Activated CD8-positive, alpha-beta memory T cell treated with anti-CD3 and anti-CD28 coated beads for 48 hours (primary cell): ENCODE measurements at regions not wholly inside any gene's neighbourhood (a gene's known extent, or its start where the extent isn't known, plus 50 kb on each side); places are given as distances from the start of the nearest gene placed in this dataset.
A peak's percentile ranks its signal among the peaks of the same experiment; 100 is the strongest.

ENCODE experiments used
- DNase-seq, 3 experiments: peaks; one replicate each; pipeline ENCODE4 v3.0.0-alpha.2; 2020; ENCODE audit warnings: low read depth in 2 of 3, low spot score in 2 of 3

DNA sequence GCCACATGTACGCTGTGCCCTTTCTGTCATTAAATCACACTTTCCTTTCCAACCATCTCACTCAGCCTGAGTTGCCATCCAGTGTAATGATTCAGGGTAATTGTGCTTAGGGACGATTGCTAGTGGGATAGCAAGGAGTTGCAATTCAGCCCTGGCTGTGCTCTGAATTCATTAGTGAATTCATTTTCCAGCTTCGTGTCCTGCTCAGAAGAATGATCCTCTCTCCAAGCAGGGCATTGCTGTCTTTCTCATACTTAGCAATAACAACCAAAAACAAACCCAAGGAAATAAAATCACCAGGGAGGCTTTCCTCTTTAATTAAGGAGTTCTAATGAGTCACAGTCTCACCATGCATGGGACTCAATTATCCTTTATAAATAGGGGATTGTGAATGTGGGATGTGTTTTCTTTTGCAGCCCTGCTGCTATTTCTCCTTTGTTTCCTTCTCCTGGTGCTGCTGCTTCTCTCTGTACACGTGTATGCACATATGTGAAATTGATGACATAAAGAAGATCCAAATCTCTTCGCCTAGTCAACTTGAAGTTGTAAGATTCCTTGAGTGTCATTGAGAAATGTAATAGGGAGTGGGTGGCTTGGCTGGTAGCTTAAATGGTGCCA is 167.0 kb downstream of the TSEN15 start:
- no peak for DNase-seq

GRCh38 chr1:184219414-184219813 is 167.4 kb upstream of the C1orf21 start:
- no peak for DNase-seq

DNA sequence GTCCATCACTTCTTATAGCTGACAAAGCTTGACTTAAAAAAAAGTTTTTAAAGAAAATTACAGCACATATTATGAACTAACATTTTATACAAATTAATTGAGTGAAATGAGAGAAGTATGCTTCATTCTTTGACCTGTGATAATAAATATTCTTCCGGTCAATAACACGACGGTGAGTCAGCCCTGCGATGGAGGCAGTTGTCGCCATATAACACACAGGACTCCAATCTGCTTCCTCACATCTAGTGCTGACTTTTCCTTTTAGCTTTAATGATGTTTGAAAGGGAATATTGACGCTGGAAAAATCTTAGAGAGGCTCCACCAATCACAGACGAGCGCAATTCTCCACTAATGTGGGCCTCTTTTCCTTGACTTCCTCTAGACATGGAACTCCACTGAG is 166.9 kb upstream of the C1orf21 start:
- no peak for DNase-seq

DNA sequence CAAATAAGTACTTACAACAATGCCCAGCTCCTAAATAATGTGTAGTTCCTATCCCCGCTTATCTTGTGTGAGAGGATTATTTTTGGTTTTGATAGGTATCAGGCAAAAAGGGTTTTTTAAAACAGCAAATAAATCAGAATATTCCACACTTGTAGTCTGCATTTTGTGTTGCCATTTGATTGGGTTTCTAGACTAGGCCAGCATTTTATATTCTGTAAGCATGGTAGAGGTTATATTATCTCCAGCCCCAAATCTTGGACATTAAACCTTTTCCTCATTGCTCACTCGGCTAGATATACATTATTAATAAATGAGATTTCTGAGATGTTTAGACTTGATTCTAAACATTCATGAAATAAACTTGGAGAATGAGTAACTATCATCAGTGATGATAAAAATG is 165.7 kb upstream of the C1orf21 start:
- DNase-seq, result no peak

GRCh38 chr1:184222652-184223052 is 164.2 kb upstream of the C1orf21 start:
- DNase-seq, result peak in 1 of 3 experiments; percentile 14

DNA sequence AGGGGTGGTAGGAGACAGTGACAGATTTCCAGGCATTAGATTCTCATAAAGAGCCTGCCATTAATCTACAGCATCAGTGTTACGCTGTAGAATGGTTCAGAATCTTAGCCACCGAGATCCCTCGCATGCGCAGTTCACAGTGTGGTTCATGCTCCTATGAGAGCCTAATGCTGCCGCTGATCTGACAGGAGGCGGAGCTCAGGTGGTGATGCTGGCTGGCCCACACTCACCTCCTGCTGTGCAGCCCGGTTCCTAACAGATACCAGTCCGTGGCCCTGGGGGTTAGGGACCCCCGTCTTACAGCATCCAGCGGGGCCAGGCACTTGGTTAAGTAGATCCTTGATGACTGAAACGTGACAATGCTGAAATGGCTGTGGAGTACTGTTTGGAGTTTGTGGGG is 163.6 kb upstream of the C1orf21 start:
- DNase-seq, result no peak

GRCh38 chr1:184225283-184226099 is 161.3 kb upstream of the C1orf21 start:
- DNase-seq, result no peak

- DNase-seq, result no peak
Measured at GRCh38 chr1:184226100-184226487, 160.7 kb upstream of the C1orf21 start.

DNA sequence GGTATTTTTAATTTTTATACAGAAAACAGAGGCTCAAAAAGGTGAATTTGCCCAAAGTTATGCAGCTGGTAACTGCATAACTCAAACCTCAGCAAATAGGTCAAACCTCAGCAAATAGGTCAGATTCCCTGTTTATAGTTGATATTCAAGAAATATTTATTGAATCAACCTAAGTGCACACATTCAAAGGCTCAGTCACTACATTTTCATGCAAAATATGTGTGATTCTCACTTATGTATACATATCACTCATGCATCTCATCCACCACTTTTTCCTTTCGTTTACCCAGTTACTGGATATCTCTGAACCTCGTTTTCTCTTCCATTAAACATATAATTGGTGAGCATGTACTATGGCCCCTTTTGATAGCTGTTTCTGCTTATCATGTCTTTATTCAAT is 158.3 kb upstream of the C1orf21 start:
- DNase-seq, result no peak

GRCh38 chr1:184237588-184237987 is 149.2 kb upstream of the C1orf21 start:
- DNase-seq, result no peak

DNA sequence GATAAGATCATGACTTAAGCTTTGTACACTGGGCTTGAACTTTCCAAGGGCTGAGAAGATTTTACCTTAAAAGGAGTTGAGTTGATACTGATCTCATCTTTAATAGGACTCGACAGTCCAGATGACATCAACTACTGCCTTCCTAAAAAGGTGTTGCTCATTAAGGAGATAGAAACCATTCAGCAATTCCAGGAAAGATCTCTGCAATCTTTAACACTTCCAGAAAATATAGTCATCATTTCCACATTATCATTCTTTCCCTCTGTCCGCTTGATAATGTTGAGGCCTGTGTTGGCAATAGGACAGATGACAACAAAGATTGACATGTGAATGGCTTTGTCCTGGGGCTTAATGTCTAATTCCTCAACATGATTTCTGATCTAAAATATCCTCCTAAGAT is 145.4 kb upstream of the C1orf21 start:
- DNase-seq, result no peak

DNA sequence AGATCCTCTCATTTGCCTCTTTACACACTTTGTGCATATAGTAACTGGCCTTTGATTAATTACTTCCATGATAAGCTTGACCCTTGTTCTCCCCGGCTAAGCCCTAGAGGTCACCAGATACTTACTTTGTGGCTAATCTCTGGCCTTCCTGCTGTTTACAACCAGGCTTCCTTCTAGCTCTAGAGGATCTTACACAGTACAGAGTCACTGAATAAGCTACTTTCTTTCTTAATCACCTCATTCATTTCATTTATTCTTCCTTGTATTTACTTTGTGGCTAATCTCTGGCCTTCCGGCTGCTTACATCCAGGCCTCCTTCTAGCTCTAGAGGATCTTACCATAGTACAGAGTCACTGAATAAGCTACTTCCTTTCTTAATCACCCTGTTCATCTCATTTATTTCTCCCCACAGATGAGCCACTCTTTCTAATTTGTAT is 144.3 kb upstream of the C1orf21 start:
- no peak for DNase-seq

- DNase-seq, result no peak
Measured at GRCh38 chr1:184244962-184245361, 141.9 kb upstream of the C1orf21 start.

GRCh38 chr1:184247671-184248070 is 139.2 kb upstream of the C1orf21 start:
- no peak for DNase-seq

GRCh38 chr1:184253921-184254320 is 132.9 kb upstream of the C1orf21 start:
- DNase-seq, result no peak

- no peak for DNase-seq
Measured at GRCh38 chr1:184254849-184255248, 132.0 kb upstream of the C1orf21 start.

DNA sequence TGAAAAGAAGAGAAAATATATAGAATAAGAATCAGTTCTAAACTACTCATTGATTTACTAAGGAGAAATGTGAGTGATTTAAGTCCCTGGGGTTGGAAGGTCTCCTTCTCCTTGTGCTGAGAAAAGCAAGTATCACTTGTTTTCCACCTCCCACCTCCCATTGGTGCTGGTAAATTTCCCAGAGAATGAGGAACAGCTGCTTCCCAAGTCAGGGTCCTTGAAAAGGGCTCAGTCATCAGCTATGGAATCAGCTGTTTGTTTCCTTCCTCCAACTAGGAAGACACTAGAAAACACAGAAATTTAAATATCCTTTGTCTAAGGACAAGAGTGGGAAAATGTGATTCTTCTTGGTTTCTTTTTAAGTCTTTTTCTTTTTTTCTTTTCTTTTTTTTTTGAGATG is 131.3 kb upstream of the C1orf21 start:
- DNase-seq, result no peak

GRCh38 chr1:184257873-184258272 is 129.0 kb upstream of the C1orf21 start:
- no peak for DNase-seq

GRCh38 chr1:184258525-184258924 is 128.3 kb upstream of the C1orf21 start:
- DNase-seq, result no peak

DNA sequence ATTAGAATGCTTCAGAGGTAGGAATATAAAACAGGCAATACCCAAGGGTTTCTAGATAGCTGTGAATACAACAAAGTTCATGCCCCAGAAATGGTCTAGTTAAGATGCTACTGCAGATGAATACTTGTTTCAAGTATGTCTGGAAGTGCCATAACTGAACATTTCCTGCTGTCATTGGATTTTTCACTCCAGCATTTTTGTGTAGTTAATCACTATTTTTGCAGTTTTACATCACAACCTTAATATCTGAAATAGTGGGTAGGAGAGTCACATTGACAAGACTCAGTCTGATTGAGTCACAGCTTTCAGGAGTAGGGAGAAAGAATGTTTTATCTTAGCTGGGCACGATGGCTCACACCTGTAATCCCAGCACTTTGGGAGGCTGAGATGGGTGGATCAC is 126.4 kb upstream of the C1orf21 start:
- no peak for DNase-seq

DNA sequence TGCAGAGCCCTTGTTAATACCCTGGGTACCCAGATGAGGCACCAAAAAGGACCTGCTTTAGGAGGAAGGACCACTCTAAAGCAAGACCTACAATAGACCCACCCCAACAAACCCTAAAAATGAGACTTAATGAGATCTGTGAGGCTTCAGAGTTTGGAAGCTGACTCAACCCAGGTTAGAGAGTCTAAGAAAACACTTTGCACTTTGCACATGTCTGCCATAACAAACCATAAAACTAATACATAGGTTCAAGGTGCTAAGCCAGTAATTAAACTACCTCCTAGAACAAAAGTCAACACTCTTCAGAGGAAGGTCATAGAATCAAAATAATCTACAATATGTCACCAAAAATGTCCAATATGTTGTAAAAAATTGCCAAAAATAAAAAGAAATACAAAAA is 124.7 kb upstream of the C1orf21 start:
- DNase-seq, result no peak

GRCh38 chr1:184267747-184268146 is 119.1 kb upstream of the C1orf21 start:
- no peak for DNase-seq

DNA sequence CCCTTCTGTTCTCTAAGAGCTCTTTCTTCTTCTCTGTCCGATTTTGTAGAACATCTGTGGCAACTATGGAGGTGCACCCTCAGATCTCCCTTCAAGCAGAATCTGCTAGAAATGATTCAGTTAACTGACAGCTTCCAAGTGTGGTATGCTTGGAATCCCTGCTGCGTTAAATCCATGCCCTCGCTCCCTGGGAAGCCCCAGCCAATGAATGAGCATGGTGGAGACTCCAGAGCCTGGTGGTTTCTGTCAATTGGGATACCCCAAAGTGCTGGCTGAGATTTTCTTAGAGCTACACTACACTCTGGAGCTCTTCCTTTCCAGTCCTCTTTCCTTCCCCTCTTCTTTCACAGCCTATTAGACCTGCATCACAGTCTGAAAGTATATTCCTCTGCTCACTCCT is 116.3 kb upstream of the C1orf21 start:
- no peak for DNase-seq
